SK-N-MC (cell line): ENCODE measurements at regions not wholly inside any gene's neighbourhood (a gene's known extent, or its start where the extent isn't known, plus 50 kb on each side); places are given as distances from the start of the nearest gene placed in this dataset.

Source experiments
- EZH2 ChIP-seq: fragments of 200-600 bp; sonication (generic); IDR thresholded peaks from one replicate; pipeline ENCODE4 v1.6.1; 2017; ENCODE audit warnings: antibody characterized with exemption
- POLR2AphosphoS5 ChIP-seq: IDR thresholded peaks from 2 replicates; pipeline ENCODE4 v1.6.1; 2012; ENCODE audit warnings: mild to moderate bottlenecking, low read depth, low read length, borderline replicate concordance

GRCh38 chr14:58904776-58905175, 267.0 kb downstream of the DACT1 start:
- TF ChIP-seq POLR2AphosphoS5 (no peak), EZH2 (no peak)
